NB4 (cell line): ENCODE measurements at regions not wholly inside any gene's neighbourhood (a gene's known extent, or its start where the extent isn't known, plus 50 kb on each side); places are given as distances from the start of the nearest gene placed in this dataset.

ENCODE experiments used
- DNase-seq: peaks from one replicate; pipeline ENCODE4 v3.0.0; 2010; ENCODE audit warnings: low read depth
- H3K4me3 ChIP-seq: one replicate; pipeline ENCODE4 v1.5.1; 2011; ENCODE audit warnings: mild to moderate bottlenecking, low read depth, low read length, moderate library complexity
- MYC ChIP-seq: IDR thresholded peaks from 2 replicates; pipeline ENCODE4 v1.6.1; 2011; ENCODE audit warnings: low read depth, low read length
- POLR2A ChIP-seq: IDR thresholded peaks from 2 replicates; pipeline ENCODE4 v1.6.1; 2011; ENCODE audit warnings: mild to moderate bottlenecking; ENCODE audit not compliant: insufficient read length; ENCODE audit errors: extremely low read depth
- TF ChIP-seq, protein P1 (sequence below): IDR thresholded peaks from 2 replicates; pipeline ENCODE4 v1.6.1; 2011; ENCODE audit warnings: low read depth, low read length
- TF ChIP-seq, protein P2 (sequence below): IDR thresholded peaks from one replicate; pipeline ENCODE4 v1.5.1; 2012; ENCODE audit warnings: low read depth, low read length

DNA sequence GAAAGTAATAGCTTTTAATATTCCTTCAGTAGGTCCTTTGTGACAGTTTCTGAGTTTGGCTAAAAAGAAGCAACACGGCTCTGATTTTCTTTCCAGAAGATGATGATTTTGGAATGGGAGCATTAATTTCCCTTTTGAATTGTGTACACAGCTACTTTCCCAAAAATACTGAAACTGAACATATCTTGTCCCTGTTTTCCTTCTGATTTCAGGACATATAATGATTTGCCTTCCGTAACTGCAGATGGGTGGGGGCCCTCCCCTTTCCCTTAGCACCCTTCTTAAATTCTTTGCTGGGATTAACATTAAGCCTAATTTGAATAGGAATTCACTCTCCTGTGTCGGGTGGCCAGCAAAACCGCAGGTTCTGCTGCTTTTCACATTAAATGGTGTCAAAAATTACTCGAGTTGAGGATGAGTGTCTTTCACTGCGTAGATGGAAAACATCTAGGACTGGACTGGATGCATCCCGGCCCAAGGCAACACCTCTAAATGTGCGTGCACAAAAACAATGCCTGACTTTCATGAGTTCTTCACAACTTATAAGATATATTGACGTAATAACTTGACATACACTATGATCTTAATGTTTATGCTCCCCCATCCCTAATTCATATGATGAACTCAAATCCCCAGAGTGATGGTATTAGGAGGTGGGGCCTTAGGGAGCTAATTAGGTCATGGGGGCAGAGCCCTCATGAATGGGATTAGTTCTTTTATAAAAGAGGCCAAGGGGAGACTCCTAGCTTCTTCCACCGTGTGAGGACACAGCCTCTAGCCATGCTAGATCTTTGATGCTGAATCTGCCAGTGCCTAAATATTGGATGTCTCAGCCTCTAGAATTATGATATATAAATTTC is 158.1 kb downstream of the AEBP2 start:
- TF ChIP-seq POLR2A = no peak
- TF ChIP-seq MYC = no peak
- TF ChIP-seq, protein P1, sequence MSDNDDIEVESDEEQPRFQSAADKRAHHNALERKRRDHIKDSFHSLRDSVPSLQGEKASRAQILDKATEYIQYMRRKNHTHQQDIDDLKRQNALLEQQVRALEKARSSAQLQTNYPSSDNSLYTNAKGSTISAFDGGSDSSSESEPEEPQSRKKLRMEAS = no peak
- TF ChIP-seq, protein P2, sequence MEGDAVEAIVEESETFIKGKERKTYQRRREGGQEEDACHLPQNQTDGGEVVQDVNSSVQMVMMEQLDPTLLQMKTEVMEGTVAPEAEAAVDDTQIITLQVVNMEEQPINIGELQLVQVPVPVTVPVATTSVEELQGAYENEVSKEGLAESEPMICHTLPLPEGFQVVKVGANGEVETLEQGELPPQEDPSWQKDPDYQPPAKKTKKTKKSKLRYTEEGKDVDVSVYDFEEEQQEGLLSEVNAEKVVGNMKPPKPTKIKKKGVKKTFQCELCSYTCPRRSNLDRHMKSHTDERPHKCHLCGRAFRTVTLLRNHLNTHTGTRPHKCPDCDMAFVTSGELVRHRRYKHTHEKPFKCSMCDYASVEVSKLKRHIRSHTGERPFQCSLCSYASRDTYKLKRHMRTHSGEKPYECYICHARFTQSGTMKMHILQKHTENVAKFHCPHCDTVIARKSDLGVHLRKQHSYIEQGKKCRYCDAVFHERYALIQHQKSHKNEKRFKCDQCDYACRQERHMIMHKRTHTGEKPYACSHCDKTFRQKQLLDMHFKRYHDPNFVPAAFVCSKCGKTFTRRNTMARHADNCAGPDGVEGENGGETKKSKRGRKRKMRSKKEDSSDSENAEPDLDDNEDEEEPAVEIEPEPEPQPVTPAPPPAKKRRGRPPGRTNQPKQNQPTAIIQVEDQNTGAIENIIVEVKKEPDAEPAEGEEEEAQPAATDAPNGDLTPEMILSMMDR = no peak
- DNase-seq = no peak
- H3K4me3 ChIP-seq = no peak overlapping the region

DNA sequence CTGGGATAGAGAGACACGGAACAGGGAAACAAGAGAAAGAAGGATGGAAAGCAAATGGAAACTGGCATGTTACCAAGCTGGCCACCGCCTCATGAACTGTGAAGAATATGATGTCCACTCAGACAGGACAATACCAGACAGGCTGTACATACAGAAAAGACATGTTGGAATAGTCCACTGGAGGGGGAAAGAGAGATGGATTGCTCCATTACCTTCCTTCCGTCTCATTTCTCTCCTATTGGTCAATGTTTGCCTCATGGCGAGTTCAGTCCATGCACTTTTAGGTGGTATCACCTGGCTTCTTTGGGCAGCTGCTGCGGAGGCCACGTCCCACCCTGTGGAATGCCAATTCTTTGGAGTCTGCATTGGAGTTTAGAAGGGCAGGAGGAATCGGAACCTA is 166.4 kb downstream of the AEBP2 start:
- no peak overlapping the region for H3K4me3 ChIP-seq
- TF ChIP-seq, protein P1 = no peak
- TF ChIP-seq, protein P2 = no peak
- TF ChIP-seq MYC (no peak), POLR2A (no peak)
- no peak for DNase-seq

DNA sequence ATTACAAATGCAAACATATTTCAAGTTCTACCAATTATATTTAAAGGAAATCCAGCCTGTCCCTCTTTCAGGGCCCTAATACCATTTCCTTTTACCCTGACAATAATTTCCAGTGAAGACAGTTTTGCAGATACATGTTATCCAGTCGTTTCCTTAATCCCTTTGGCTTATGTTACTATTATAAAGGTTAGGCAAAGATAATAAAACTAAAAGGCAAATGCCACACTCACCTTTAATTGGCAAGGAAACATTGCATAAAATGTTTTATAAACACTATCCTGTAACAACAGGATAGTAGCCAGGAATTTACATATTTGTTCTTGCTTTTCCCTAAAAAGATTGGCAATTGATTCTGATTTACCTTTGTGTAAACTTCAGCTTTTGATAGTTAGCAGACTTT is 168.7 kb downstream of the AEBP2 start:
- DNase-seq = no peak
- TF ChIP-seq, protein P1 = no peak
- TF ChIP-seq POLR2A (no peak), MYC (no peak)
- TF ChIP-seq, protein P2 = no peak
- H3K4me3 ChIP-seq = no peak overlapping the region

DNA sequence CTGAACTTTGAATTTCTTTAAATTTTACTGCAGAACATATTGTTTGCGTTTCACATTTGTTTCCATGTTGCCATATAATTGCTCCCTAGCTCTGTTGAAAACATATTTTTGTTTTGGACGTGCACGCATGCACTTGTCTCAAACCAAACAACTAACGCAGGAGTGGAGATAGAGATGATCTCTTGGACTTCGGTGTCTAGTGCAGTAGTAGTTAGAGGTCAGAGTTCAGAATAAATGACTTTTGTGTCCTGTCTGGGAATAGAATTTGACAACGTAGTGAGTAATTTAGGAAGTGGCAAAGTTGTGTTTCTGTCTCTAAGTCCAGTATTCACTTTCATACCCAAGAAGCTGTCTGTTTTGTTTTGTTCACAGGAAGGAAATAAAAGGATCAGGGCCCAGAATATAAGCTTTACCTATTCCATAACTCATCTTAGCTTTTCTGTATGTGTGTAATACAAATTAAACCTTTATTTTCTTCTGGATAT is 173.8 kb downstream of the AEBP2 start:
- no peak for DNase-seq
- TF ChIP-seq, protein P2 = no peak
- TF ChIP-seq POLR2A (no peak), MYC (no peak)
- TF ChIP-seq, protein P1 = no peak
- no peak overlapping the region for H3K4me3 ChIP-seq

DNA sequence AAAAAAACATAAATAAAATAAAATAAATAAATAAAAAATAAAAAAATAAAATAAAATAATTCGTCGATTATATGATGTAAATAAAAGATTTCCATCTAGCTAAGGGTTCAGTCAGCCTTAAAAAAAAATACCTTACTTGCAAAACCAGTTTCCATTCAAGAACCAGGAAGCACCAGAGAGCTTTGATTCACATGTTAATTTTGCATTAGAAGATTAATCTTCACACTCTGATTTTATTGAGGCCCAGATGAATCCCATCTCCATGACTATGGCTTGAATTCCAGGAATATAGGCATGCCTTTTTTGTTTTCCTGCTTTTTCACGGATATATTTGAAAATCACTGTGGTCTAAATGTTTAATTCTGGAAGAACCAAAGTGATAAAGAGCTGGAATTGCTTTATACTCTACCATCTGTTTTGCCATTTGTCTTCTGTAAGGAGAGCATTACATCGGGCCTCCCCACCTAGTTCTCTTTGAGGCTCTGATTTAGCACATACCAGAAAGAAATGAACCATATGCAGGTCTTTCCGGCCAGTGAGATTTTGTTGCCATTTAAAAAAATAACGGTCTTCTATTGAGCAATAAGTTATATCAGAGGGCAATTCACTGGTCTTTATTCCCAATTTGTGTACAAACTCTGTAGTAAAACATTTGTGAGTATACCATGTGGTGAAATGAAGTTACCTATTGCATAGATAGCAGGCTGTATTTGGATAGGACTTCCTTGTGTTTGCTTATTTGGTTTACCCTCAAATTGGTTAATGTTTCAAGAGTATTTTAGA is 175.5 kb downstream of the AEBP2 start:
- no peak for DNase-seq
- H3K4me3 ChIP-seq = no peak overlapping the region
- TF ChIP-seq MYC = no peak
- no peak for TF ChIP-seq POLR2A
- TF ChIP-seq, protein P1 = no peak
- TF ChIP-seq, protein P2 = no peak
